NCI-H2029 (cell line): ENCODE measurements at regions not wholly inside any gene's neighbourhood (a gene's known extent, or its start where the extent isn't known, plus 50 kb on each side); places are given as distances from the start of the nearest gene placed in this dataset.

Experiments used
- DNase-seq: peaks from one replicate; lab custom pipeline; 2025; lab: John Stamatoyannopoulos, UW

DNA sequence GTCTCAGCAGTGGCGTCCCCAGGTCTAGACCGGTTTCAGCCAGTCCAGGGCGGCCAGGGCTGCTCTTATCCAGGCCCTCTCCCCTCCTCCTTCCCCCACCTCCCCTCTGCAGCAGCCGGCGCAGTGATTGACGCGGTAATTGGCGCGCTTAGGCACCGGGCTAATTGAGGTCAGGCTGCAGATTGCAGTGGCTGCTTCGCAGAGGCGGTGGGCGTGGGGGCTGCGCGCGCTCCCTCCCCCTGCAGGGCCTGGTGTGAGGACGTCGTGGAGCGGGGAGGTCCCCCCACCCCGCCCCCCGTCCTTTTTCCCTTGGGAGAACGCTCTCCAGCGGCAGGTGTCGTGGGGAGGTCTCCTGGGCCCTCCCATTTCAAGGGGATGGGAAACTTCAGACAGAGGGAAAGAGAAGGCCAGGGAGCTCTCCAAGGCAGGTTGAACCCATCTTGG is 70.4 kb upstream of the BLCAP start:
- no peak for DNase-seq

DNA sequence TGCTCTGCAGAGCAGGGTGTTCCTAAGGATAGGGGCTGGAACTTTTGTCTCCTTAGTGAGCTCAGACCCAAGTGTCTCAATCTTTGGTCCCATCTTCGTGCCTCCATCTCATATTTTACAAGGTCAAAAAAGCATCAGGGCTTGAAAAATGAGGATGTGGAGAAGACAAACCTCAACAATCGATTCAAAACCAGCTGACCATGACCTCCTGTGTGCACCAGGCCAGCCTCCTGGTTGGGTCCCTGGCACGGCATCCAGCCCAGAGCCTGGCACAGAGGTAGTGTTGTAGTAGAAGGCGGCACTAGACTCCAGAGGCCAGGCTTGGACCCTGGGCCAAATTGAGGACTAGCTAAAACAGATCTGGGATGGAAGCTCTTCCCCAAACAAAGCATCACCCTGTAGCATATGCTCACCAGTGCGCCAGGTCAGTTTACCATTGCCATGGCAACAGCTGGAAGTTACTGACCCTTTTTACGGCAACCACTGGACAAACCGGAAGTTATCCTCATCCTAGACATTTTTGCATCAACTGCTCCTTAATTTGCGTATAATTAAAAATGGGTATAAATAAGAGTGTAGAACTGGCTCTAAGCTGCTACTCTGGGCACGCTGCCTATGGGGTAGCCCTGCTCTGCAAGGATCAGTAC is 69.3 kb upstream of the BLCAP start:
- DNase-seq: no peak

DNA sequence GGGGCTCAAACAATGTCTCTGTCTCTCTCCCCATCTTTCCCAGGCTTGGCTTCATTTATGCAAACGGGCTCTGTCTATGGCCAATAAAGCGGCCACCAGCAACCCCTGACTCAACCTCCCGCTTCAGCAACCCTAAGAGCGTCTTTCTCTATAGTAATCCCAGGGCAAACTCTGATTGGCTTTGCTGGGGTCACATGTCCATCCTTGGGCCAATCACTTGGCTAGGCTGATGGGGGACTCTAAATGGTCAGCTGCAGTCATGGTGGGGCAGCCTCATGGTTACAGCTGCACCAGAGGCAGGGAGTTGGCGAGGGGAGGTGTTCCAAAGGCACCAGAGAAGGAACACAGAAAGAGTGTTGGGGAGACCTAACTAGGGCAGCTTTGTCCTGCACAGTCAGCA is 68.5 kb upstream of the BLCAP start:
- DNase-seq: no peak

DNA sequence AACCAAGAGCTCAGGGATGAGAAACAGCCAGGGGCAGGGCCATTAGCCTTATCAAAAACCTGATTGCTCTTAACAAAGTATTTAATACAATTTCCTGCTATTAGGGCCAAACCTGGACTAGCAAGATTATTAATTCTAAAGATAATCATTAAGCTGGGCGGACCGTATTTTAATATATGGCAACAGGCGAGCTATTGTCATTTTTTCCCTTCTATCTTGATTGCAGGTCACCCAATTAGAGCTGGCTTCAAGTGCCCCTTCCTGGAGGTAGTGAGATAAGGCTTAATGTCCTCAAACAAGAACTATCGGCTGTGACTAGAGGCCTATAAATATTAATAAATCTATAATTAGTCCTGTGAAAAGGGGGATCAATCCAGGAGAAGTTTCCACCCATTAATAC is 66.0 kb upstream of the BLCAP start:
- no peak for DNase-seq

- DNase-seq: no peak
These were observed 63.3 kb upstream of the BLCAP start for GRCh38 chr20:37590938-37591490.

DNA sequence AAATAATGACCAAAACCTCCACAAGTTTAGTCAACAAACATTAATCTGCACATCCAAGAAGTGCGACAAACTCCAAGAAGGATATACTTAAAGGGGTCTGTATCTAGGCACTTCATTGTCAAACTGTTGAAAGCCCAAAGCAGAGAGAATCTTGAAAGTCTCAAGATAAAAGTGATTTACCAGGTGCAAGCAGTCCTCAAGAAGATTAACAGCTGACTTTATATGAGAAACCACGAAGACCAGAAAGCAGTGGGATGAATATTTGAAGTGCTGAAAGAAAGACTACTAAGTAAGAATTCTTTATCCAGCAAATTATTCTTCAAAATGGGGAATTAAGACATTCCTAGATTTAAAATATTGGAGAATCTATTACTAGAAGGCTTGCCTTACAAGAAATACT is 58.4 kb upstream of the BLCAP start:
- no peak for DNase-seq

DNA sequence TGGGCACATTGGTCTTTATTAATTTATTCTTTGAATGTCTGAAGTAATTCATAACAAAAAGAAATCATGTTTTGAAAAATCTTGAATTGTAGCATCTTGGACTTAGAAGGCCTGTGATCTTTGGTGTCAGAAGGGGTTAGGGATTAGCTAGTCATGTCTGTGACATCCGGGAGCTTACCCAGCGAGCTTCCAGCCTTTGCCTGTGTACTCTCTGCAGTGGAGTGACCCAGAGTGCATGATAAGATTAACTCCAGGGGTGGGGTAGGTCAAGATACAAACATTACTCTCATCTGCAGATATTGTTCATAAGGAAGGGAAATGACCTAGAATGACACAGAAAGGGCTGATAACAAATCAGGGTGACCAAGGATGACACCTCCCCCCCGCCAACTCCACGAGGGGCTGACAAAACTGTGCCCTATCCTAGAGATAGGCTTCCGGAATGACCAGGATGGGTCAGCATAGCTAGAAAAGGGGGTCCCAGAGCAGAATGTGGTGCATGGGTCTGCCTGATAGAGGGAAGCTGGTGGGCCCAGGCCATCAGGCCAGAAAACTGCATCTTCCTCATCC is 56.6 kb upstream of the BLCAP start:
- DNase-seq: no peak

DNA sequence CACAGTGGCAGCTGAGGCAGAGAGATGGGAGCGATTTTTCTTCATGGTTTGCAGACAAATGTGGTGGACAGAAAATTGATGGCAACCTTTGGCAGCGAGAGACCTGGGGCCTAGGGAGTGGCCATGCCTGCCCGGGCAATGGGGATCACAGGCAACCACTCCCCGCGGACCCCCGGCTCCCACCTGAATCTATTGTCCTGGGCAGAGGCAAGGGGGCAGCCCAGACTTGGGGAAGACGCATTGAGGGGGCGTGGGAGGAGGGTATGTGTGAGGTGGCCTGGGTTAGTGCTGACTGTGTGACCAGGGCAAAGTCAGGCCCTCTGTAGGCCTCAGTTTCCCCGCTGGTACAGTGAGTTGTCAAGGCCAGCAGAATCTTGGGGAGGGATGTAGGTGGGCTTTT is 53.6 kb upstream of the BLCAP start:
- no peak for DNase-seq

- no peak for DNase-seq
These were observed 52.4 kb upstream of the BLCAP start for GRCh38 chr20:37580069-37580468.

DNA sequence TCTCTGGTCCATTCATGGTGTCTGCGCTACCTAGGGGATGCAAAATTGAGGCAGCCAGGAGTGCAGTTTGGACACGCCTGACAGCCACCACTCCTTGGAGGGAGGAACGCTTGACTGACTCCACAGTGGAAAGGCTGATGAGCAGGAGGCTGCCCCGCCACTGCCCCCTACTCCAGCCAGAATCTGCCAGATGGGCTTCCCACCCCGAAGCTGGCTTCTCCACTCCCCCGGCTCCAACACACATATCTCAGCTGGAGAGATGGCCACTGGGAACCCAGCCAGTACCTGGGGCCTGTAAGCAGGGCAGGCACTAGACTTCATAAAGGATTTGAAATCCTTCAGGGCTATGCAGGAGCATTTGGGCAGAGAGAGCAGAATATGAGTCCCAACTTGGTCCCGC is 51.4 kb upstream of the BLCAP start:
- DNase-seq: no peak

GRCh38 chr20:37577981-37578380 is 50.3 kb upstream of the BLCAP start:
- no peak for DNase-seq
